Gastroesophageal sphincter (tissue), 3 donors: ENCODE measurements at regions not wholly inside any gene's neighbourhood (a gene's known extent, or its start where the extent isn't known, plus 50 kb on each side); places are given as distances from the start of the nearest gene placed in this dataset.

Source experiments
- POLR2AphosphoS5 ChIP-seq: sonication (generic); formaldehyde crosslinking; IDR thresholded peaks from one replicate; pipeline ENCODE4 v1.6.1; 2017; ENCODE audit warnings: antibody characterized with exemption
- TF ChIP-seq, protein P1 (sequence below), 4 experiments: fragments of 200-600 bp in 2 of 4; fragments of 450-650 bp in 2 of 4; sonication (generic) in 1 of 4; IDR thresholded peaks; one replicate each; pipeline ENCODE4 v1.5.1; 2017 to 2019; ENCODE audit warnings: antibody characterized with exemption in 4 of 4, mild to moderate bottlenecking in 2 of 4, moderate library complexity in 2 of 4

DNA sequence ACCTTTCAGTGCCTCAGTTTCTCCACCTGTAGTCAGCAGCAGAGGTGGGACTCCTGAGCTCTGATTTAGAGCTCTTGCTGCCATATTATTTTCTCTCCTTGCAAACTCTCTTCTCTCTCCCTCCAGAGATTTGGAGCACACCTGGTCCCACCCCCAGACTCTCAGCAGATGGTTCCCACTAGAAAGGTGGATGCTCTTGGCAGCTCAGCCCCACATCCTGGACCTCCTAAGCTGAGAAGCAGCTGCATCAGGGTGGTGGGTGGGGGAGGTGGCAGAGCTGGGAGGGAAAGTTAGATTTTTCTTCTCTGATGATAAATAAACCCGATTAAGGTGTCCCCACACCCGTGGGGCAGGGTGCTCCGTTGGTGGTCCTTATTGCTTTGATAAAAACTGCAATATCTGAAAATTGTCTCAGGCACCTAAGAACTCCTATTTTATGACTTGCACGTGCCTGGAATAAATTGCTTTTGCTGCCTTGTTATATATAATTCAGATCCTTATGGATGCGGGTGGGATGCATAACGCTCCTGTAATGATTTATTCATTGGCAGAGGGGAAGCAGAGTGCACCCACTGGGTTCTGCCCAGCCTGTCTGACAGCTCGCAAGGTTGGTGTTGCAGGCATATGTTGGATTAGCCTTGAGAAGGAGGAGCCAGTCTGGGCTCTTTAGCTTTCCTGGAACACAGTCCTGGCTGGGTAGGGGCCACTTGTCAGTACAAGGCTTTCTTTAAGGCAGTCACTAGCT is 214.2 kb downstream of the SUDS3 start:
- TF ChIP-seq POLR2AphosphoS5, result no peak
- TF ChIP-seq, protein P1, sequence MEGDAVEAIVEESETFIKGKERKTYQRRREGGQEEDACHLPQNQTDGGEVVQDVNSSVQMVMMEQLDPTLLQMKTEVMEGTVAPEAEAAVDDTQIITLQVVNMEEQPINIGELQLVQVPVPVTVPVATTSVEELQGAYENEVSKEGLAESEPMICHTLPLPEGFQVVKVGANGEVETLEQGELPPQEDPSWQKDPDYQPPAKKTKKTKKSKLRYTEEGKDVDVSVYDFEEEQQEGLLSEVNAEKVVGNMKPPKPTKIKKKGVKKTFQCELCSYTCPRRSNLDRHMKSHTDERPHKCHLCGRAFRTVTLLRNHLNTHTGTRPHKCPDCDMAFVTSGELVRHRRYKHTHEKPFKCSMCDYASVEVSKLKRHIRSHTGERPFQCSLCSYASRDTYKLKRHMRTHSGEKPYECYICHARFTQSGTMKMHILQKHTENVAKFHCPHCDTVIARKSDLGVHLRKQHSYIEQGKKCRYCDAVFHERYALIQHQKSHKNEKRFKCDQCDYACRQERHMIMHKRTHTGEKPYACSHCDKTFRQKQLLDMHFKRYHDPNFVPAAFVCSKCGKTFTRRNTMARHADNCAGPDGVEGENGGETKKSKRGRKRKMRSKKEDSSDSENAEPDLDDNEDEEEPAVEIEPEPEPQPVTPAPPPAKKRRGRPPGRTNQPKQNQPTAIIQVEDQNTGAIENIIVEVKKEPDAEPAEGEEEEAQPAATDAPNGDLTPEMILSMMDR (IDR thresholded peaks at IDR 0.05), result no peak
